Breast epithelium (tissue), 3 donors: ENCODE measurements at regions not wholly inside any gene's neighbourhood (a gene's known extent, or its start where the extent isn't known, plus 50 kb on each side); places are given as distances from the start of the nearest gene placed in this dataset.

Experiments
- CTCF ChIP-seq, 3 donors: fragments of 450-650 bp; IDR thresholded peaks; one replicate each; pipeline ENCODE4 v1.5.1; 2016 to 2017; ENCODE audit warnings: antibody characterized with exemption in 3 of 3, mild to moderate bottlenecking in 3 of 3, moderate library complexity in 3 of 3
- POLR2A ChIP-seq: fragments of 450-650 bp; IDR thresholded peaks from one replicate; pipeline ENCODE4 v1.6.1; 2016; ENCODE audit warnings: antibody characterized with exemption, mild to moderate bottlenecking, moderate library complexity

GRCh38 chr2:239720361-239721360 lies 304.5 kb downstream of the NDUFA10 start:
- no peak for TF ChIP-seq POLR2A
- TF ChIP-seq CTCF (IDR thresholded peaks at IDR 0.05) = no peak
